Stimulated activated CD4-positive, alpha-beta T cell treated with anti-CD3 and anti-CD28 coated beads, TNF-alpha, amount 100 ng/mL, for 24 hours (primary cell): ENCODE measurements at regions not wholly inside any gene's neighbourhood (a gene's known extent, or its start where the extent isn't known, plus 50 kb on each side); places are given as distances from the start of the nearest gene placed in this dataset.

Experiments
- DNase-seq, 3 experiments: peaks; one replicate each; pipeline ENCODE4 v3.0.0-alpha.2; 2020; ENCODE audit warnings: low read depth in 3 of 3

DNA sequence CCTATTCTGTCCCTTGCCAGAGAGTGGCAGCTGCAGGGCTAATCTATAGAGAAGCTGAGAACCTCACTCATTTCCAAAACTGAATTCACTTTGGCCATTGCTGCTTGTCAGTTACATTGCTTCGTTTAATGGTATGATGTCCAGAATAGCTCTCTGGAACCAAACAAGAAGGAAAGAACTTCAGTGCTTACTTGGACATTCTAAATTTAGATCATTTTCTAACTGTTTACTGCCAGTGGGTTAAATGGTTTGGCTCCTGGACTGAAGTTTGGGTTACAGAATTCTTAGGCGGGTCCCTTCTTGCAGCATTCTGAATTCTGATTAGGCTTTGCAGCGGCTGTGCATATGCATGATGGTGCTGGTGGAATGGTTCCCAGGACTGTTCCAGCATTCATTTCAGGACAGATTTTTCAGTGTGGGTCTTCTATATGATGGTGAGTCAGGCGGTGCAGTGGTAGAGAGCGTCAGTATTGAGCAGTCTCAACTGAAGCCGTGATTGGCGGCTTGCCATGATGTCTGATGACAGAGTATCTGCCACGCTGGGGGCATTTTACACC, 148.7 kb downstream of the DYRK2 start:
- no peak for DNase-seq

DNA sequence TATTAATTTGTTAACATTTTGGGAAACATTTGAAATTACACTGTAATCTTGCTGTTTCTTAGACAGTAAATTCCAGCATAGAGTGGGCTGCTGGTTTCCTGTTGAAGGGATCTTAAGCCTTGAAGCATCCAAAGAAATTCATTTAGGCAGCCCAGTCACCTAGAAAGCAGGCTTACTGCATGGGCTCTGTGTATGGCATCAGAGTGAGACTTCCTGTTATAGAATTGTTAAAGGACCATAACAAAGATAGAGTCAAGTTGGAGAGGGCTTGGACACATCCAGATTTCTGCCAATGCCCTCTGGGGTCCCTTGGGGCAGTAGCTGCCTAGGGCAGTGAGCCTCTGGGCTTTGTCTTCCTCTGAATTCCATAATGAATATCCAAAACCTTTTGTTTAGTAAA, 149.2 kb downstream of the DYRK2 start:
- DNase-seq: no peak

DNA sequence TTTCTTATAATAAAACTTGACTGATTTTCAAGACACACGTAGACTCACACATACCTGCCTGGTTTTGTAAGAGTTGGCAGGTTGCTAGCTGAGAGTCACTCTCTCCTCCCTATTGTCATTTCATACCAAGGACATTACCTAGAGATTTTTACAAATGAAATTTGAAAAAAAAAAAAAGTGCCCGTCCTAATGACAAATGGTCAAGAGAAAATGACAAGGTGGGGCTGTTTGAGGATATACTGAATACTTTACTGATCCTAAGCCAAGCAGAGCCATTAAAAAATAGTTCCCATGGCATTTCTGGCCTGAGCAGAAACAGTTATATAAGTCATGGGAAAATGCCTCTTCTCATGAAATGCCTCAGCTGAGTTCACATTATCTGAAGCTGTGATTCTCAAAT, 150.2 kb downstream of the DYRK2 start:
- DNase-seq: no peak

DNA sequence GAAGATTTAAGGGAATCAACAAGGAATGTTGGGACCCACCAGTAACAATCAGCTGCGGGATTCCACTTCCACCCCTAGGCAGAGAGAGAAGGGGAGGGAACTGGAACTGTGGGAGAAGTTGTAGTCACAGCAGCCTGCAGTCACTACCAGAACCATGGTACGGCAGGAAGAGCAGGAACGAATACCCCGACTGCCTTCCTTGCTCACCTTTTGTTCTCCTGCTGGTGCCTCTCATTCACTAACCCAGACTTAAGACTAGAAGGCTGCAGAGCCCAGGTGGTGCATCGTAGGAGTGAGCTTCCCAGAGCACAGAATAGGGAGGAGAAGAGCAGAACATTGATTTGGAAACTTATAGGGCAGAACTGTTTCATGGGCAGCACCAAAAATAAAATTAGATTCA, 154.2 kb downstream of the DYRK2 start:
- DNase-seq: no peak

DNA sequence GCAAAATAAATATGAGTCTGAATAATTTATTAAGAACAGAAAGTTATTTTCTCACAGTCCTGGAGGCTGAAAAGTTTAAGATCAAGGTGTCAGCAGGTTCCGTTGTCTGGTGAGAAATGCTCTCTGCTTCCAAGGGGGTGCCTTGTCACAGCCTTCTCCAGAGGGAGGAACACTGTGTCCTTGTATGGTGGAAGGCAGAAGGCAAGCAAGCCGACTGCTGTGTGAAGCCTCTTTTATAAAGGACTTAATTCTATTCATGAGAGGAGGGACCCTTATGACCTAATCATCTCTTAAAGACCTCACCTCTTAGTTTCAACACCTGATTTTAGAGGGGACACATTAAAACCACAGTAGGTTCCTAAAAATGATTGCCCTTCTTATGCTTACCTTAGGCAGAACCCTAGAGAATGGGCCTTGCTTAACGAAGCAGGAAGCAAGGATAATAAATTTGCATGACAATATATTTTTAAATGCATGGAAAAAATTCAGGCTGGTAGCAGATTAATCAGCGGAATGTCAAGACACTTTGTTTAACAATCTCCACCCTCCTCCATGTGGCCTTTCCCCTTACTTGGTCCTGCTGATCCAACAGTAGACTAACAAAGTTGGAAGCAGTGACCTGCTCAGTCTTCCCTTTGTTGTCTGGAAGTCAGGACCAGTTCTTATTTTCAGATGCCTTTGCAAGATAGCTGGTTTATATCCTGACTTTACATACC, 154.9 kb downstream of the DYRK2 start:
- no peak for DNase-seq

DNA sequence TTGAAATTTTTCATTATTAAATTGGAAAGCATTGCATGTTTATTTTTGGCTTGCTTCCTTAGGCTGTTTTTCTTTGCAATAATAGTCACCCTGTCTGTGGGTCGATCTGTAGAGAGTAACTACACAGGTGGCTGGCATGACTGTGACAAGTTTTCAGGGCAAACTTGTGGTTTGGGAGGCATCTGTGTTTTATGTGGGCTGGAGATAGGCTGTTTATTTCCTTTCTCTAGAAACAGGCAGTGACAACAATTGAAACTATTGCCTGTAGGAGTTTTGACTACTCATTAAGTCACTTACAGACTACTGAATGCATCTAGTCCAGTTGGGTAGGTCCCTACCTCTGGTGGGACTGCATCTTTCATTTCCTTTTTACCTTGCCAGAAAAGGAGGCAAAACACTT, 155.6 kb downstream of the DYRK2 start:
- peak; percentile 30 to 46 (median 42) for DNase-seq

DNA sequence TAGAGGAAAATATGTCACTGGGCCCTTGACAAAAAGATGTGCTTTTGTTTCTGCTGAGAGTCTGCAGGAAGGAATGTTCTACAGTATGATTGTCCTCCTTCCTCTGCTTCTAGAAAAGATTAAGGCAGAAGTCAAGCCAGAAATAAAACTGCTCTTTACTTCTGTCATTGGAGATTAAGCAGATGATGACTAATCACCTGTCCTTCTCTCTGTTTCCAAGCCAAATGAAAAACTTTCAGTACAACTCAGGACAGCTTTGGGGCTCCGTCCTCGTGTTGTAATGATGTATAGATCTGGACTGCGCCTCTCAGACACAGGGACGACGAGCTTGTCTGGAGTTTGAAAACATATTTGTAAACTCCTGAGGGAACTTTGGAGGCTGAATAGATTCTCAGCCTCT, 159.3 kb downstream of the DYRK2 start:
- no peak for DNase-seq

DNA sequence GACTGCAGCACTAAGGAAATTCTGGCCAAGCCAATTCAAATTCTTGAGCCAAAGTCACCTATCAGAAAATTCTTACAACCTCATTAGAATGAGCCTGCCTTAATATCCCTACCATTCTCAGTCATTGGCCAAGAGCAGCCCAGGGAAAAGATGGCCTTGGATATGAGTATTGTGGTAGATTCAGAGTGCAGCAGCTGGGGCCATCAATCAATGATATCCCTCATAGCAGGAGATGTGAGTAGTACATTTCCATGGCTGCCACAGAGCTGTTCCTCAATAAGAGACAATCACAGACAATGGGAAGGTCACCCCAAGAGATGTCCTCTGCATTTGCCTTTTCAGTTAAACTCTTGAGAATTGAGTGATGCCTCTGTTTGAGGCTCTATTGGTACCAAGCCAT, 161.6 kb downstream of the DYRK2 start:
- DNase-seq: no peak

DNA sequence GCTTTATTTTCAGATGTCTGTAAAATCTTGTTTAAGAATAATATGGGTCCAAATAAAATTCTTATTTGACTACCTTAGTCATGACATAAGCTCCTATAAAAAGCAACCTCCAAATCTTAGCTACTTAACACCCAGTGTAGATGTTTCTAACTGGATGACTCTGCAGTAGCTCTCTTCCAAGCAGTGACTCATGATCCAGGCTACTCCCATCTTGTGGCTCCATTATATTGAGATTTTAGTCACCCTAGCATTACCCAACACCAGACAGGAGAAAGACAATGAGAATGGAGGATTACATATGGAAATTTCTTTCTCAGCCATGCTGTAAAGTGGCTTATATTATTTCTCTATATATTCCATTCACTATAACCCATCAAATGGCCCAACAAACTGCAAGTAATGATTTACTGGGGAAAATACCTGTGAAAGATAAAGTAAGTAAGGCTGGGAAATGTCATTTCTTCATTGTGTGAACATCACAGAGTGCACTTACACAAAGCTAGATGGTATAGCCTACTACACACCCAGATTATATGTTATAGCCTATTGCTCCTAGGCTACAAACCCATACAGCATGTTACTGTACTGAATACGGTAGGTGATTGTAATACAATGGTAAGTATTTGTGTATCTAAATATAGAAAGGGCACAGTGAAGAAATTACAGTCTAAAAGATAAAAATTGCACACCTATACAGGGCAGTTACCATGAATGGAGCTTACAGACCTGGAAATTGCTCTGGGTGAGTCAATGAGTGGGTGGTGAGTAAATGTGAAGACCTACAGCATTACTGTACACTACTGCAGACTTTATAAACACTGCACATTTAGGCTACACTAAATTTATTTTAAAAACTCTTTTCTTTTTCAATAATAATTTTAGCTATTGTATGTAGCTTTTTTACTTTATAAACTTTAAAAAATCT, 163.2 kb downstream of the DYRK2 start:
- no peak for DNase-seq

DNA sequence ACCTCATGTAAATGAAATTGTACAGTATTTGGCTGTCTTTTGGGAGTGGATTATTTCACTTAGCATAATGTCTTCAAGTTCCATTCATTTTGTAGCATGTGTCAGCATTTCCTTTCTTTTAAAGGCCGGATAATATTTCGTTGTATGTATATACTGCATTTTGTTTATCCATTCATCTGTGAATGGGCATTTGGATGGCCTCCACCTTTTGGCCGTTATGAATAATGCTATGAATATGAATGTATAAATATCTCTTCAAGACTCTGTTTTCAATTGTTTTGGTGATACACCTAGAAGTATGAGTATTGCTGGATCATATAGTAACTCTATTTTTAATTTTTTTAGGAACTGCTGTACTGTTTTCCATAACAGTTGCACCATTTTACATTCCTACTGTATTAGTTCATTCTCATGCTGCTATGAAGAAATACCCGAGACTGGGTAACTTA, 164.9 kb downstream of the DYRK2 start:
- DNase-seq: no peak

DNA sequence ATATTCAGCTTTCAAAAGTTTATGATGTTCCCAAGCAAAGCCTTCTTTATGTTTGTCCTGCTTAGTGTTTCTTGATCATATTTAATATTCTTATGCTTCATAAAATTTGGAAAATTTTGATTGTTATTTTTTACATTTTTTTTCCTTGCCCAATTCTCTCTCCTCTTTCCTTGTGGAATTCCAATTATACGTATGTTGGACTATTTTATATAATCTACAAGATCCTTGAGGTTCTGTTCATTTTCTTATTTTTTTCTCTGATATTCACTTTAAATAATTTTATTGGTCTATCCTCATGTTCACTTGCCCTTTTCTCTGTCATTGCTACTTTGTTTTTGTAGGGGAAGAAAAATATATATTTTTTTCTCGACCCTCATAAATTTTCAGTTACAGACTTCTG, 167.7 kb downstream of the DYRK2 start:
- no peak for DNase-seq

DNA sequence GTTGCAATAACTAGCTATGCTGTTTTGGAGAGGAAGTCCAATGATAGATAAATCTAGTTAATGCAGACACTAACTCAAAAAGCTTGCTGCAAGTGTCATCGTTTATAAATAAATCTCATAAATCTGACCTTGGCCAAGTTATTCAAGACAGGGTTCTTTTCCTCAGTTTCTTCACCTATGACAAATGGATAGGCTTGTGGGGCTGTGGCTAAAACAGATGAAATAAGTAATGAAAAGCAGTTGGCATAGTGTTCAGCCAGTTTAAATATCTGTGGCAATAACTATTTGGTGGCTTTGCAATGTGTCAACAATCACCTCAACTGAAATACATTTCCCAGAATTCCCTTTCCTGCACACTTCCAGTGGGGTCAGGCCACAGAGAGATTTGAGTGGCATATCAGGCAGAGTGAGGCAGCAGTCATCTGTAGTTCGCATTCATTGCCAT, 169.9 kb downstream of the DYRK2 start:
- DNase-seq: no peak

DNA sequence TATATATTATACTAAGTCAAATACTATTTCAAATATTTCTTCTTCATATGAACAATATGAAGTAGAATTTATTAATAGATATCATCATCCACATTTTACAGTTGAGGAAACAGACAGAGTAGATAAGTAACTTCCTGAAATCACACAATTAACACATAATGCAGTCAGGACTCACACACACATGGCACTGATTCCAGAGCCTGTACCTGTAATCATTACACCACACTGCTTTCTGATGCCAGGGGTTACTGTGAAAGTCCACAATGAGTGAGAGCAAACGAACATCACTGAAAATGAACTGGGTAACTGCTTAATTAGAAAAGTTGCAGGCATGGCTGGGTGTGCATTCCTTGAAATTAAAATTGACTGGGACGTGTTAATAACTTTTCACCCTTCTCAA, 169.3 kb upstream of the IFNG-AS1 start:
- no peak for DNase-seq

DNA sequence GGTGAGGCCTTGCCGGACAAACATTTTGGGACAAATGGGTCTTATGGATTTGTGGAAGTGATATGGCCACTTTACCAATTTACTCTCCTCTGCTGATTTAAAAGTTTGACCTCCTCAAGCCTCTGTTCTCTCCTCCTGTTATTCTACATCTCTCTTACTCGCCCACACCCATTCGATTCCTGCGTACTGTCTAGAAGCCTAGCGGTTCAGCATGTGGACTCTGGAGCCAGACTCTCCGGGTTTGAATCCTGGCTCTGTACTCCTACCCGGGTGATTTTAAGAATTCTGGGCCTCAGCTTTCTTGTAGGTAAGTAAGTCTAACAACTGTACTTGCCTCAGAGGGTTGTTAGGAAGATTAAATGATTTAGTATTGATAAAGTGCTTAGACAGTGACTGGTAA, 168.6 kb upstream of the IFNG-AS1 start:
- no peak for DNase-seq

DNA sequence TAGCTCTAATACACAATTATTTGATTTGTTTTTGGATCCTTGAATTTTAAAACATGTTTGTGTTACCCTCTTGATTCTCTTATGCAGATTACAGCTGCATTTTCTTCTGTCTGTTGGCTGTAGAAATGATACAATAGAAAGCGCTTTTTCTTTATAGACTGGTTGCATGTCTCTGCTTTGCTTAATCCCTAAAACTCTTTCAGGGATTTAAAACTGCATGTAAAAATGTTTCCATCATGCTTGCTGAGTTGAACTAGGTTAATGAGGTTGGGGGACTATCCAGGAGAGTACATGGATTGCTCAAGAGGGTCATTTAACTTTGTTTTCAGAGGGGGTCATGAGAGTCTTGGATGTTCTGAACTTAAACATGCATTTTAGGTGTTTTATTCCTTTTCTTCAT, 166.4 kb upstream of the IFNG-AS1 start:
- DNase-seq: no peak

DNA sequence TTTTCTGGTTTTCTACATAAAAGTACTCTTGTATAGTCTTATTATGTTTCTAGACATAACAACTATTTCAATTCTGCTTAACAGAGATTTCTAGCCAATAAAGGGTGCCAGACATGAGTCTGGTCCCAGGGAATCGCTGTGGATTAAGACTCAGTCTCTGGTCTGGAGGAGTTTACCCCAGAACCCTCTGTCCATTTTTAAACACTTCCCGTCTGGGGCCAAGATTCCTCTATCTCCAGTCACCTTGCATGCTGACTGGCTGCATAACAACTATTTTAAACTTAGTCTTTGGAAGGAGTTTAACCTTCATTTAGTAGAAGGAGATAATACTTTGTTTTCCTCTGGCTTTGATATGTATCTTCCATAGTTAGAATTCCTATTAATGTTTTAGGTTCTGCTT, 163.1 kb upstream of the IFNG-AS1 start:
- DNase-seq: no peak

DNA sequence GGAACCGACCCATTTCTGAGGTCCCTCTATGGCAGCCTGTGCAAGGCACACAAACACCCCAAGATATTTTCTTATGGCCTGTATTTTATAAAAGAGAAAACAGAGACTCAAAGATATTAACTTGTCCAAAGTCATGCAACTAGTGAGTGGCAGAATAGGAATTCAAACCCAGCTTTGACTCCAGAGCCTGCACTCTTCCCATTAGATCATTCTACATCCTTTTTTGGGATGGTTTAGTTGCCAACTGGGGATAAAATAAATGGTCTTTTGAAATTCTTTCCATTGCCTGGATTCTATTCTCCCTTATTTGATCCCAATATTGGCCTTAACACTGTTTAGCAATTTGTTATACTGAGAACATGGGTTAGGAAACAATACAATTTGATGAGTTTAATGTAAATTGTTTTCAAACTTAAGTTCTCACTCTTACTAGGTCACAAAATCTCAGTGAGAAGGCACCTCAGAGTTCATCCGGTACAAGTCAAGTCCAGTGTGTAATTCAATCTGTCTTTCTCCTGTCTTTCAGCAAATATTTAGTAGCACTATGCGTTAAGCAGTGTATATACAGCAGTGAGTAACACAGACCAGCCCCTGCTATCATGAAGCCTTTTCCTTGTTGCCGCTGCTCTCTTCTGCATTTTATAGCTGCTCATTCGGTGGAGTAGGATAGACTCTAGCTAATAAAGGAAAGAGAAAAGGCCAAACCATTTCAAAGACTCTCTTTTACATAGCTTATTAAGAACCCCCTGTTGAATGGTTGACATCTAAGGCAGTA, 162.1 kb upstream of the IFNG-AS1 start:
- no peak for DNase-seq

DNA sequence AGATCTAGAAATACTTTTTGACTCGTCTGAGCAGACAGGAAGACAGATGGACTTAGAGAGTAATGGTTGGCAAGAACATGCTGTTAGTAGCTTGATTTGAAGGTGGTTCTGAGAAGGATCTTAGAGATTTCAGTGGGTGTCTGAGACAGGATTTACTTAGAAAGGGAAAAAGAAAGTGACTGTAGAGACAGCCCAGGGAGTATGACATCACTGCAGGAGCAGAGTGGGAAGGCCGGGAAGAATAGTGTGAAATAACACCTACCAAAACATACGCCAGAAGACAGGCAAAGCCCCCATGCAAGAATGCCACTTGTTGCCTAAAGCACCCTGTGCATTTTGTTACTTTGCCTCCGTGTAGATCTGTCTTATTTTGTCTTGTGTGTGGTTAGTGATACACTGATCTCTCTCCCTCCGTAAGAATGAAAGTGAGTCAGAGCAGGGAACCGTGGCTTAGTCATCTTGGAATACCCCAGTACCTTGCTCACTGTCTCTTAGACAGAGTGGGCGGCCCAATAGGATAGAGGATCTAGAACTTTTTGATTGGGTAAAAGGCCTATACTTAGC, 161.3 kb upstream of the IFNG-AS1 start:
- peak; percentile 23 to 53 (median 50) for DNase-seq

DNA sequence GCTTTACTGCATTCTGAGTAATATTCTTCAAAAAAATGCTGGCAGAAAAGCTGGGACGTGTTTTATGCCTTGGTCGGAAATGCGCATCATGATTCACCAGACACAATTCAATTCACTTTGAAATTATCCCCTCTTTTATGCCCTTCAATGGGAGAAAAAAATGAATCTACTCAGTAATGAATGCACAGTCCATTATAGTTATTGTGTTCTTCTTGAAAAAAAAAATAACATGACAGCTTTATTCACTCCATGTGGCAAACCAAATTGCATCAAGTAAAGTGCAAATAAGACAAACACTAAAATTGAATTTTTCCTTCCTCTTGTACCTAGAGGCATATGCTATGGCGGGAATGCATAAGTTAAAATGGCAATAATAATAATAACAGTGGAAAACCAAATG, 159.4 kb upstream of the IFNG-AS1 start:
- DNase-seq: no peak

DNA sequence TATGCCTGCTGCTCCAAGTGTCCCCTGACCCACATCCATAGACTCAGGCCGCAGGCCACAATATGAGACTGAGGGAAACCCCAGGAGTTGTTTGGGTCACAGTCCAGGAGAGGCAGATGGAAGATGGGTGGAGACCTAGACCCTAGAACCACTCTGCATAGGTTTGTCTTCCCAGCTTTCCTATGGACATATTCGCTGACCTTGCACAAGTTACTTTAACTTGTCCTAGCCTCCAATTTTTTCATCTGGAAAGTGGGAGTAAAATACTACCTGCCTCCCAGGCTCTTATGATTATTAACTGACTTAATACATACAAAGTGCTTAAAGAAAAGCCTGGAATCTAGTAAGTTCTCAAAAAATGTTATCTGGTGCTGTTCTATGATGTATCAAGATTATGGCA, 157.1 kb upstream of the IFNG-AS1 start:
- DNase-seq: no peak

DNA sequence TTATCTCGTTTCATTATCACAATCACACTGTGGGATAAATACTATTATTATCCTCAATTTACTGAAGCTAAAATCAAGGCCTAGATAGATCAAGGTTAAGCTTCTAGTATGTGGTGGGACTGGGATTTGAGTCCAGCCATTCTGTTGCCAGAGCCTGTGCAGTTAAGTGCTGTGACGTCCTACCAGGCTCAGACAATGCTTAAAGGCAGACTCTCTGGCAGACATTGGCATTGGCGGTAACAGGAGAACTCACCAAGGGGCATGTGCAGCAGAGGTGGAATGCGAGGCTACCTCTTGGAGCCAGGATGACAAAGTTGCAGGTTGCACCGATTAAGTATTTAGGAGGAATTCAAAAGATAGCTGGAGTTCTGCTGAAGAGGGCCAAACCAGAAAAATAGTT, 155.6 kb upstream of the IFNG-AS1 start:
- no peak for DNase-seq

DNA sequence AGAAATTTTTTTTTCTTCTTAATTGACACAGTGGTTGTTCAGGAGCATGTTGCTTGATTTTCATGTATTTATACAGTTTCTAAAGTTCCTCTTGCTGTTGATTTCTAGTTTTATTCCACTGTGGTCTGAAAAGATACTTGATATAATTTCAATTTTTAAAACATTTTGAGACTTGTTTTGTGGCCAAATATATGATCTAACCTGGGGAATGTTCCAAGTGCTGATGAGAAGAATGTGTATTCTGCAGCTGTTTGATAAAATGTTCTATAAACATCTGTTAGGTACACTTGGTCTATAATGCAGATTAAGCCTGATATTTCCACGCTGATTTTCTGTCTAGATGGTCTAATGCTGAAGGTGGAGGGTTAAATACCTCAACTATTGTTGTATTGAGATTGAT, 151.4 kb upstream of the IFNG-AS1 start:
- no peak for DNase-seq
